ENCODE measurements at regions not wholly inside any gene's neighbourhood (a gene's known extent, or its start where the extent isn't known, plus 50 kb on each side); places are given as distances from the start of the nearest gene placed in this dataset.
"Not testable (repeated sequence)": the region's sequence is repeated elsewhere in the genome, so short reads cannot be mapped to it uniquely, and the experiment has no call there.

DNA sequence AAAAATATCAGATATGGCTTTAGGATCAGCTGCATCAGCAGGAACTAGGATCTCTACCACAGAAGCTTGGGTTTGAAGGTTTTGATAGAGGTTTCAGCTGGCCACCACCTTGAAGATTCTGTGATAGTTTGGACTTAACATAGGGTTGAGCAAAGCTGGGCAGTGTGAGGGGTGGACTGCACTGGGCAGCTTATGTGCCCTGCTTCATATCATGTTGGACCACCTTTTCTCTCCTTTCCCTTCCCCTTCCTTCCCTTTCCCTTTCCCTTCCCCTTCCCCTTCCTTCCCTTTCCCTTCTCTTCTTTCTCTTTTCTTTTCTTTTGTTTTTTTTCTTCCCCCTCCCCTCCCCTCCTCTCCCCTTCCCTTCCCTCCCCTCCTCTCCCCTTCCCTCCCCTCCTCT is 196.3 kb upstream of the CXCR4 start:
- Histone ChIP-seq H3K79me2 (replicated peaks; ENCODE audit: insufficient read depth, low read length) (no peaks in the 10 kb centered on the region), H3K27ac (ENCODE audit: low read length) (no peak overlapping the region), H2AFZ (ENCODE audit: low read depth, low read length) (no peak overlapping the region), H3K4me2 (ENCODE audit: low read length) (no peak overlapping the region), H3K36me3 (ENCODE audit: insufficient read depth, low read length) (no peaks in the 10 kb centered on the region), H3K27me3 (ENCODE audit: insufficient read depth, low read depth, low read length) (no peaks in the 10 kb centered on the region), H3K9ac (ENCODE audit: low read length) (no peak overlapping the region), H3K9me2 (ENCODE audit: insufficient read depth, low read length) (no peaks in the 10 kb centered on the region), H4K20me1 (ENCODE audit: insufficient read depth) (no peaks in the 10 kb centered on the region), H3K9me3 (ENCODE audit: low read length) (no peaks in the 10 kb centered on the region), H3F3A (ENCODE audit: insufficient read depth, low read length, poor library complexity, severe bottlenecking) (no peaks in the 10 kb centered on the region), H3K4me3 (ENCODE audit: low read length) (no peak overlapping the region)
- no peak for TF ChIP-seq EZH2 (IDR thresholded peaks at IDR 0.05; ENCODE audit: borderline replicate concordance, insufficient read depth, low read length, poor library complexity, severe bottlenecking)

DNA sequence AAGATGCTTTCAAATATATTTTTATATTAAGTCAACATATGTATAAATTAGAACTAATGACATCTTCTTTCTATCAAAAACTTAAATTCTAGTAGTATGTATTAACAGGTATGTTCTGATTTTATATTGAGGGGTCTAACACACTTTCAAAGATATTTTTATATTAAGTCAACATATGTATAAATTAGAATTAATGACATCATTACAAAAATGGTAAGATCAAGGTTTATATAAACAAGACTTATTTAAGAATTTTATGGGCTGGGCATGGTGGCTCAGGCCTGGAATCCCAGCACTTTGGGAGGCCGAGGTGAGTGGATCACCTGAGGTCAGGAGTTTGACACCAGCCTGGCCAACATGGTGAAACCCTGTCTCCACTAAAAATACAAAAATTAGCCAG is 194.6 kb upstream of the CXCR4 start:
- H4K20me1 ChIP-seq (ENCODE audit: insufficient read depth); H3K27me3 ChIP-seq (ENCODE audit: insufficient read depth, low read depth, low read length); H3K4me2 ChIP-seq (ENCODE audit: low read length); H3K36me3 ChIP-seq (ENCODE audit: insufficient read depth, low read length); H3K9ac ChIP-seq (ENCODE audit: low read length); H3K27ac ChIP-seq (ENCODE audit: low read length); H3K4me3 ChIP-seq (ENCODE audit: low read length); H3K79me2 ChIP-seq (replicated peaks; ENCODE audit: insufficient read depth, low read length); H3K9me2 ChIP-seq (ENCODE audit: insufficient read depth, low read length); H2AFZ ChIP-seq (ENCODE audit: low read depth, low read length); H3K9me3 ChIP-seq (ENCODE audit: low read length); H3F3A ChIP-seq (ENCODE audit: insufficient read depth, low read length, poor library complexity, severe bottlenecking): not testable (repeated sequence)

DNA sequence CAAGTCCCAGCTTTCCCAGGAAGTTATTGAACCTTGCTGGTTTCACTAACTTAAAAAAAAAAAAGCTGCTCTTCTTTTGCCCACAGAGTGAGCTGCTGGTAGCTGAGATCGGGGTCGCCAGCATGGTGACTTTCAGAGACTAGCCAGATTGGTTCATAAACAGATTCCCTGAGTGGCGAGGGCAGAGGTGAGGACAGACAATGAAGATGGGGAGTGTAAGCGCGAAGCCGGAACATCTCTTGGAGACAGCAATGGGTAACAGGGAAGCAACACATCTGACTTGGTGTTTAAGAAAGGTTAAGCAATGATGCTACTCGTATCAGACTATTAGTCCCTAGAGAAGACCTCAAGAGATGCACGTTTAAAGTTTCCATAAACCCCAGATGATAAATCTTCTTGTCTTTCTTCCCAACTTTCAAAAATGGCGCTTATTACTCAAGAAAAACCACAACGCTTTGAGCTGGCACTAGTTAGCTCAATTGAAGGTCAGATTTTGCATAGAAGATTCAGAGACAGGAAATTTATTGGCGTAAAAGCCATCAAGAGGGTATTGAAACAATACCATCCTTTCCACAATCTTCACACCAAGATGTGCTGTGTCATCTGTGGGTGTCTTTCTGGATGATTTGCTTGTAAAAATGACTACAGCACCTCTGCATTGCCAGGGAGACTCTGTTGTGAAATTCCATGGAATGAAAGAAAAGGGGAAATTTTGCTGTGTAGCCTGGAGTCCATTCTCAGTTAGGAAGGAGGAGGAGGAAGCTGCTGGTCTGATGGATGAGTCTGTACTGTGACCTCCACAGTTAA is 193.1 kb upstream of the CXCR4 start:
- Histone ChIP-seq H3K36me3 (ENCODE audit: insufficient read depth, low read length) (no peaks in the 10 kb centered on the region), H3K4me2 (ENCODE audit: low read length) (no peak overlapping the region), H2AFZ (ENCODE audit: low read depth, low read length) (no peak overlapping the region), H3K9ac (ENCODE audit: low read length) (no peak overlapping the region), H3K9me3 (ENCODE audit: low read length) (no peaks in the 10 kb centered on the region), H3F3A (ENCODE audit: insufficient read depth, low read length, poor library complexity, severe bottlenecking) (no peaks in the 10 kb centered on the region), H3K4me3 (ENCODE audit: low read length) (no peak overlapping the region), H3K27ac (ENCODE audit: low read length) (no peak overlapping the region), H4K20me1 (ENCODE audit: insufficient read depth) (no peaks in the 10 kb centered on the region), H3K79me2 (replicated peaks; ENCODE audit: insufficient read depth, low read length) (no peaks in the 10 kb centered on the region), H3K27me3 (ENCODE audit: insufficient read depth, low read depth, low read length) (no peaks in the 10 kb centered on the region), H3K9me2 (ENCODE audit: insufficient read depth, low read length) (no peaks in the 10 kb centered on the region)
- TF ChIP-seq, protein P1, sequence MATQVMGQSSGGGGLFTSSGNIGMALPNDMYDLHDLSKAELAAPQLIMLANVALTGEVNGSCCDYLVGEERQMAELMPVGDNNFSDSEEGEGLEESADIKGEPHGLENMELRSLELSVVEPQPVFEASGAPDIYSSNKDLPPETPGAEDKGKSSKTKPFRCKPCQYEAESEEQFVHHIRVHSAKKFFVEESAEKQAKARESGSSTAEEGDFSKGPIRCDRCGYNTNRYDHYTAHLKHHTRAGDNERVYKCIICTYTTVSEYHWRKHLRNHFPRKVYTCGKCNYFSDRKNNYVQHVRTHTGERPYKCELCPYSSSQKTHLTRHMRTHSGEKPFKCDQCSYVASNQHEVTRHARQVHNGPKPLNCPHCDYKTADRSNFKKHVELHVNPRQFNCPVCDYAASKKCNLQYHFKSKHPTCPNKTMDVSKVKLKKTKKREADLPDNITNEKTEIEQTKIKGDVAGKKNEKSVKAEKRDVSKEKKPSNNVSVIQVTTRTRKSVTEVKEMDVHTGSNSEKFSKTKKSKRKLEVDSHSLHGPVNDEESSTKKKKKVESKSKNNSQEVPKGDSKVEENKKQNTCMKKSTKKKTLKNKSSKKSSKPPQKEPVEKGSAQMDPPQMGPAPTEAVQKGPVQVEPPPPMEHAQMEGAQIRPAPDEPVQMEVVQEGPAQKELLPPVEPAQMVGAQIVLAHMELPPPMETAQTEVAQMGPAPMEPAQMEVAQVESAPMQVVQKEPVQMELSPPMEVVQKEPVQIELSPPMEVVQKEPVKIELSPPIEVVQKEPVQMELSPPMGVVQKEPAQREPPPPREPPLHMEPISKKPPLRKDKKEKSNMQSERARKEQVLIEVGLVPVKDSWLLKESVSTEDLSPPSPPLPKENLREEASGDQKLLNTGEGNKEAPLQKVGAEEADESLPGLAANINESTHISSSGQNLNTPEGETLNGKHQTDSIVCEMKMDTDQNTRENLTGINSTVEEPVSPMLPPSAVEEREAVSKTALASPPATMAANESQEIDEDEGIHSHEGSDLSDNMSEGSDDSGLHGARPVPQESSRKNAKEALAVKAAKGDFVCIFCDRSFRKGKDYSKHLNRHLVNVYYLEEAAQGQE (IDR thresholded peaks at IDR 0.05; ENCODE audit: borderline replicate concordance): no peak
- no peak for TF ChIP-seq SMC3 (conservative IDR thresholded peaks at IDR 0.05; ENCODE audit: poor library complexity)
- no peak for TF ChIP-seq MXI1 (conservative IDR thresholded peaks at IDR 0.05; ENCODE audit: poor library complexity, severe bottlenecking)
- TF ChIP-seq, protein P2, sequence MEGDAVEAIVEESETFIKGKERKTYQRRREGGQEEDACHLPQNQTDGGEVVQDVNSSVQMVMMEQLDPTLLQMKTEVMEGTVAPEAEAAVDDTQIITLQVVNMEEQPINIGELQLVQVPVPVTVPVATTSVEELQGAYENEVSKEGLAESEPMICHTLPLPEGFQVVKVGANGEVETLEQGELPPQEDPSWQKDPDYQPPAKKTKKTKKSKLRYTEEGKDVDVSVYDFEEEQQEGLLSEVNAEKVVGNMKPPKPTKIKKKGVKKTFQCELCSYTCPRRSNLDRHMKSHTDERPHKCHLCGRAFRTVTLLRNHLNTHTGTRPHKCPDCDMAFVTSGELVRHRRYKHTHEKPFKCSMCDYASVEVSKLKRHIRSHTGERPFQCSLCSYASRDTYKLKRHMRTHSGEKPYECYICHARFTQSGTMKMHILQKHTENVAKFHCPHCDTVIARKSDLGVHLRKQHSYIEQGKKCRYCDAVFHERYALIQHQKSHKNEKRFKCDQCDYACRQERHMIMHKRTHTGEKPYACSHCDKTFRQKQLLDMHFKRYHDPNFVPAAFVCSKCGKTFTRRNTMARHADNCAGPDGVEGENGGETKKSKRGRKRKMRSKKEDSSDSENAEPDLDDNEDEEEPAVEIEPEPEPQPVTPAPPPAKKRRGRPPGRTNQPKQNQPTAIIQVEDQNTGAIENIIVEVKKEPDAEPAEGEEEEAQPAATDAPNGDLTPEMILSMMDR (IDR thresholded peaks at IDR 0.05; ENCODE audit: poor library complexity, severe bottlenecking): no peak
- no peak for TF ChIP-seq TAF1 (IDR thresholded peaks at IDR 0.05; ENCODE audit: low read depth)
- TF ChIP-seq POLR2AphosphoS5 (IDR thresholded peaks at IDR 0.05): no peak
- TF ChIP-seq EP300 (conservative IDR thresholded peaks at IDR 0.05; ENCODE audit: poor library complexity, severe bottlenecking): no peak
- no peak for TF ChIP-seq RAD21 (conservative IDR thresholded peaks at IDR 0.05)
- no peak for TF ChIP-seq EZH2 (IDR thresholded peaks at IDR 0.05; ENCODE audit: borderline replicate concordance, insufficient read depth, low read length, poor library complexity, severe bottlenecking)

All from neural cell (in vitro differentiated cells).